ENCODE measurements at regions not wholly inside any gene's neighbourhood (a gene's known extent, or its start where the extent isn't known, plus 50 kb on each side); places are given as distances from the start of the nearest gene placed in this dataset.

- TF ChIP-seq ZNF275 (CRISPR knock-in tag; IDR thresholded peaks at IDR 0.05; ENCODE audit: borderline replicate concordance) (no peak), TBX2 (CRISPR knock-in tag; IDR thresholded peaks at IDR 0.05; ENCODE audit: borderline replicate concordance) (no peak), DZIP1 (CRISPR knock-in tag; IDR thresholded peaks at IDR 0.05) (no peak), DMTF1 (CRISPR knock-in tag; IDR thresholded peaks at IDR 0.05) (no peak), STAT6 (CRISPR knock-in tag; IDR thresholded peaks at IDR 0.05; ENCODE audit: borderline replicate concordance) (no peak), ATF3 (CRISPR knock-in tag; IDR thresholded peaks at IDR 0.05) (no peak), ETV6 (CRISPR knock-in tag; conservative IDR thresholded peaks at IDR 0.05) (no peak), ZNF572 (CRISPR knock-in tag; IDR thresholded peaks at IDR 0.05) (no peak), RBAK (CRISPR knock-in tag; IDR thresholded peaks at IDR 0.05) (no peak), ZNF879 (CRISPR knock-in tag; IDR thresholded peaks at IDR 0.05) (no peak)
- POLR2A ChIA-PET = no interaction called here
- CTCF ChIA-PET (ENCODE audit: low intra/inter-chr PET ratio, low total read pairs) = no interaction called here
- BruUV-seq (replicated peaks) = no TSS peak
- Histone ChIP-seq H3K27ac (ENCODE audit: extremely low read length, insufficient read depth, low read length) (no peak overlapping the region), H3K9ac (ENCODE audit: insufficient read depth, low read depth, low read length) (no peak overlapping the region), H3K27me3 (ENCODE audit: control insufficient read depth in 1 of 2, insufficient read depth in 2 of 2, low read length in 2 of 2) (no peaks in the 10 kb centered on the region), H4K20me1 (ENCODE audit: insufficient read depth, low read length) (no peaks in the 10 kb centered on the region), H3K4me1 (ENCODE audit: insufficient read depth, low read length) (peaks cover 2% of the 10 kb centered on the region), H3K4me2 (ENCODE audit: low read depth, low read length) (no peak overlapping the region), H2AFZ (ENCODE audit: low read length) (no peak overlapping the region), H3K79me2 (ENCODE audit: insufficient read depth, low read length) (no peaks in the 10 kb centered on the region), H3K4me3 (replicated peaks in 1 of 3; ENCODE audit: insufficient read depth in 1 of 3, low read depth in 2 of 3, low read length in 3 of 3) (no peak overlapping the region), H3K36me3 (replicated peaks in 1 of 2; ENCODE audit: control insufficient read depth in 1 of 2, insufficient read depth in 2 of 2, low read length in 2 of 2) (no peaks in the 10 kb centered on the region), H3K9me3 (ENCODE audit: low read length) (no peaks in the 10 kb centered on the region)
- intact Hi-C loops (cut with micrococcal nuclease; ENCODE audit: unreplicated experiment) = no loop called here
- WGBS (ENCODE audit: low lambda C conversion rate) = 50% methylated on average over 1 of the region's 1 CpG
- no peak for FAIRE-seq
- in situ Hi-C loops (cut with HindIII; ENCODE audit: extremely low pct_ligation_motif_present, low pct_unique_long_range_greater_than_20kb) = no loop called here
- no peak for ATAC-seq
- no peak for DNase-seq (ENCODE audit: low spot score)
These were observed 175.5 kb upstream of the SERP2 start for GRCh38 chr13:44197791-44198770.
